OCI-LY7 (cell line): ENCODE measurements at regions not wholly inside any gene's neighbourhood (a gene's known extent, or its start where the extent isn't known, plus 50 kb on each side); places are given as distances from the start of the nearest gene placed in this dataset.

ENCODE experiments used
- CTCF ChIP-seq: fragments of 200-600 bp; sonication (generic); conservative IDR thresholded peaks from 2 replicates; pipeline ENCODE4 v1.5.1; 2014; ENCODE audit warnings: mild to moderate bottlenecking, antibody characterized with exemption, low read length, moderate library complexity, mixed read lengths
- EZH2phosphoT487 ChIP-seq: fragments of 200-600 bp; sonication (generic); IDR thresholded peaks from 2 replicates; pipeline ENCODE4 v1.6.1; 2018; ENCODE audit warnings: low read depth, borderline replicate concordance, mild to moderate bottlenecking, mixed run types, antibody characterized with exemption, low read length, moderate library complexity, mixed read lengths

GRCh38 chr14:34161351-34162082 lies 210.6 kb upstream of the EGLN3 start:
- TF ChIP-seq CTCF (no peak), EZH2phosphoT487 (no peak)
